ENCODE measurements at regions not wholly inside any gene's neighbourhood (a gene's known extent, or its start where the extent isn't known, plus 50 kb on each side); places are given as distances from the start of the nearest gene placed in this dataset.
"Not testable (repeated sequence)": the region's sequence is repeated elsewhere in the genome, so short reads cannot be mapped to it uniquely, and the experiment has no call there.

DNA sequence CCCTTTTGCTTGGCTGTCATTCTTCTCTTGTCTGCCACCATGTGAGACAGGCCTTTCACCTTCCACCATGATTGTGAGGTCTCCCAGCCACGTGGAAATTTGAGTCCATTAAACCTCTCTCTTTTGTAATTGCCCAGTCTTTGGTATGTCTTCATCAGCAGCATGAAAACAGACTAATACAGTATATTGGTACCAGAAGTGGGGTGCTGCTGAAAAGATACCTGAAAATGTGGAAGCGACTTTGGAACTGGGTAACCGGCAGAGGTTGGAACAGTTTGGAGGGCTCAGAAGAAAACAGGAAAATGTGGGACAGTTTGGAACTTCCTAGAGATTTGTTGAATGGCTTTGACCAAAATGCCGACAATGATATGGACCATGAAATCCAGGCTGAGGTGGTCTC, 103.9 kb downstream of the FOXD2 start:
- TF ChIP-seq POLR2A (IDR thresholded peaks at IDR 0.05; ENCODE audit: low read length); GATA1 (IDR thresholded peaks at IDR 0.05; ENCODE audit: low read depth, low read length): not testable (repeated sequence)
